Upper lobe of right lung (tissue), 1 donor: ENCODE measurements at regions not wholly inside any gene's neighbourhood (a gene's known extent, or its start where the extent isn't known, plus 50 kb on each side); places are given as distances from the start of the nearest gene placed in this dataset.
"Not testable (repeated sequence)": the region's sequence is repeated elsewhere in the genome, so short reads cannot be mapped to it uniquely, and the experiment has no call there.

ENCODE experiments used
- ATAC-seq: fragments of 200-7000 bp; cut with Tn5 transposase; one replicate; pipeline ENCODE4 v1.9.1; 2020; ENCODE audit warnings: mild to moderate bottlenecking, moderate library complexity
- DNase-seq: peaks from one replicate; pipeline ENCODE4 v3.0.0-alpha.2; 2020
- H3K27ac ChIP-seq: fragments of 200-600 bp; one replicate; pipeline ENCODE4 v1.8.0; 2022
- H3K27me3 ChIP-seq: fragments of 200-600 bp; one replicate; pipeline ENCODE4 v1.8.0; 2022; ENCODE audit warnings: mild to moderate bottlenecking
- H3K36me3 ChIP-seq: fragments of 200-600 bp; one replicate; pipeline ENCODE4 v1.8.0; 2022
- H3K4me1 ChIP-seq: fragments of 200-600 bp; one replicate; pipeline ENCODE4 v1.8.0; 2022
- H3K4me3 ChIP-seq: fragments of 200-600 bp; one replicate; pipeline ENCODE4 v1.8.0; 2022; ENCODE audit warnings: mild to moderate bottlenecking
- H3K9me3 ChIP-seq: fragments of 200-600 bp; one replicate; pipeline ENCODE4 v1.8.0; 2022
- CTCF ChIP-seq: fragments of 200-600 bp; IDR thresholded peaks from one replicate; pipeline ENCODE4 v1.8.0; 2022; ENCODE audit warnings: antibody characterized with exemption
- intact Hi-C: fragments of 100-400 bp; cut with DNase I; formaldehyde crosslinking; loops from one replicate; pipeline ENCODE4 v1.11.0; 2022
- donor health status: DM: no; HTN: yes; CAD: no; lungs with severe emphysema.

DNA sequence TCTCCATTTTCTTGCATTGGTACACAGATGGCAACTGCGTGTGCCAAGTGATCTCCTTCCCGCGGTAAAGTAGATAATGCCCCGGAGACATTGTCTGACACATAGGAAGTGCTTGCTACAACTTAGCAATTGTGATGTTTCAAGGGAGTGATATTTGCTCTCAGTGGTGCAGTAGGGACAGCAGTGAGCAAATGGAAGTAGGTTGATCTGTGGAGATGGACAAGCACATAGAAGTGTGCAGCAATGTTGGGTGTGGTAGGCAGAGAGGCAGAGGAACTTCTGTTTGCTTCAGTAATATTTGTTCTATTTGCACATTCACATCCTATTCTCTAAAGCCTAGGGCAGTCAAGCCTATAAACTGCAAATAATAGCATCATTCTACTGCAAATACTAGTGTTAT lies 846.7 kb upstream of the PRKX start:
- intact Hi-C loops = no loop called here

DNA sequence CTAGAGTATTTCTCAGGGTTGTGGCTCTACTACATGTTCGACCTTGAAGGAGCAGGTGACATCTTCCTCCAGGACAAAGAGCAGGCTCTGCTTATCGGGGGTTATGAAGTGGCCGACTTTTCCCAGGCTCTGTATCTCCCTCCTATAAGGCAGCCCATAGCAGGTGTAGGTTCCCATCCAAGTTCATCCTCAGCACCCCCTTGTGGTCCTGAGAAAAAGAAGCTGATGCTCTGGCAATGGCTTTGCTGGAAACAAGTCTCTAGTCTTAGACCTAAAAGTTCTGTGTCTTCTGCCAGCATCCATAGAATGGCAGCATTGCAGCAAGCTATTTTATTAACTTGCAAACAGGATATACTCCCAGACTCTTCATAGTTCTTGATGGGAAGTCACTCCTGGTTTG lies 836.6 kb upstream of the PRKX start:
- ATAC-seq (no peak), DNase-seq (no peak)
- Histone ChIP-seq H3K4me3 (no peak overlapping the region), H3K27ac (no peak overlapping the region), H3K27me3 (no peaks in the 10 kb centered on the region), H3K36me3 (no peaks in the 10 kb centered on the region), H3K4me1 (no peaks in the 10 kb centered on the region), H3K9me3 (no peaks in the 10 kb centered on the region)
- intact Hi-C loops = no loop called here
- TF ChIP-seq CTCF = no peak

More for the DNA sequence above, 846.7 kb upstream of the PRKX start:
- ATAC-seq (no peak), DNase-seq (no peak)
- H3K9me3 ChIP-seq = no peaks in the 10 kb centered on the region
- no peak overlapping the region for H3K4me3 ChIP-seq
- H3K27ac ChIP-seq = no peak overlapping the region
- H3K36me3 ChIP-seq = no peaks in the 10 kb centered on the region
- TF ChIP-seq CTCF = no peak
- no peaks in the 10 kb centered on the region for H3K4me1 ChIP-seq
- H3K27me3 ChIP-seq = no peaks in the 10 kb centered on the region

GRCh38 chrX:4547213-4547836 lies 833.9 kb upstream of the PRKX start:
- intact Hi-C loops = no loop called here
- Histone ChIP-seq H3K9me3 (no peaks in the 10 kb centered on the region), H3K27me3 (no peaks in the 10 kb centered on the region), H3K4me3 (no peak overlapping the region), H3K27ac (no peak overlapping the region), H3K4me1 (no peaks in the 10 kb centered on the region), H3K36me3 (no peaks in the 10 kb centered on the region)
- peak; percentile 79 for TF ChIP-seq CTCF
- peak; percentile 39 for ATAC-seq
- no peak for DNase-seq

DNA sequence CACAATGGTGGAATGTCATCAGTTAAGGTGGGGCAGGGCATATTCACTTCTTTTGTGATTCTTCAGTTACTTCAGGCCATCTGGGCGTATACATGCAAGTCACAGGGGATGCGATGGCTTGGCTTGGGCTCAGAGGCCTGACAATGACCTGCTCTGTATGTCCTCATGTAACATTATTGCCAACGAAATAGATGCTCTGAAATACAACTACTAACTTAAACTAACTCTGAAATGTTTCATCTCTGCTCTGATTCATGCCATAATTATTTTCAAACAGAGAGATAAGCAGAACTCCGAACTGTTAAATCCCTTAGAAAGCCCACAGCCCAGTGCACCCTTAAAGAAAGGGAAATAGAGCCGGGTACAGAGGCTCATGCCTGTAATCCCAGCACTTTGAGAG lies 832.7 kb upstream of the PRKX start:
- DNase-seq, H3K4me1 ChIP-seq, ATAC-seq, H3K9me3 ChIP-seq, intact Hi-C loops, H3K4me3 ChIP-seq, H3K27ac ChIP-seq, H3K36me3 ChIP-seq, H3K27me3 ChIP-seq: not testable (repeated sequence)

- no peaks in the 10 kb centered on the region for H3K4me1 ChIP-seq
- no peak for TF ChIP-seq CTCF
- no peak overlapping the region for H3K4me3 ChIP-seq
- no peak for ATAC-seq
- intact Hi-C loops = no loop called here
- H3K27me3 ChIP-seq = no peaks in the 10 kb centered on the region
- no peak for DNase-seq
- no peak overlapping the region for H3K27ac ChIP-seq
- H3K9me3 ChIP-seq = no peaks in the 10 kb centered on the region
- H3K36me3 ChIP-seq = no peaks in the 10 kb centered on the region
These were observed 814.8 kb upstream of the PRKX start for GRCh38 chrX:4528247-4528646.

DNA sequence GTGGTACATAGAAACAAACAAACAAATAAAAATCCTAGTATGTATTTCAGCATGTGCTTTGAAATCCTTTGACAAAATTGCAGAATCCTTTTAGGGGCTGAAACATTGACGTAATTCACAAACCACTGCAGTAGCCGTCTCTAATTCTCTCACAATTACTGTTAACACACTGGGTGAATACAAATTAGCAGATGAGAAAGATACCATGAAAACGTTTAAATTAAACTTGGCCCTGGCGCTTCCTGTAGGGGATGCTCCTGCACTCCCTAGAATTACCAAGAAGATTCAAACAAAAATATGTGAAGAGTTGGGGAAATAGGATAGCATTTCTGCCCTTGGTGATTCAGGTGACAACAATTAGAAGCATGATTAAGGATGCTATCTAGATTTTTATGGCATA lies 772.5 kb upstream of the PRKX start:
- Histone ChIP-seq H3K36me3 (no peaks in the 10 kb centered on the region), H3K4me3 (no peak overlapping the region), H3K4me1 (no peaks in the 10 kb centered on the region), H3K27ac (no peak overlapping the region), H3K27me3 (no peaks in the 10 kb centered on the region), H3K9me3 (no peaks in the 10 kb centered on the region)
- DNase-seq = no peak
- intact Hi-C loops = no loop called here
- TF ChIP-seq CTCF = no peak
- ATAC-seq = no peak
